Caco-2 (cell line): ENCODE measurements at regions not wholly inside any gene's neighbourhood (a gene's known extent, or its start where the extent isn't known, plus 50 kb on each side); places are given as distances from the start of the nearest gene placed in this dataset.

Source experiments
- BruUV-seq: library from RNA; stranded (reverse); fragments of 400-500 nt; replicated peaks from 2 replicates; lab custom pipeline; 2021; lab: Mats Ljungman, UMichigan
- CTCF ChIA-PET: fragments of 300-600 bp; sonication (Branson Sonifier 250); formaldehyde crosslinking; loops from one replicate; lab custom pipeline; 2022; ENCODE audit warnings: antibody characterized with exemption; lab: Charles Lee
- POLR2A ChIA-PET: fragments of 300-600 bp; sonication (Branson Sonifier 250); formaldehyde crosslinking; loops from one replicate; lab custom pipeline; 2022; ENCODE audit warnings: antibody characterized with exemption; lab: Charles Lee
- DNase-seq, 2 experiments: peaks; one replicate each; pipeline versions ENCODE4 v3.0.0 to v3.0.0-alpha.2; 2020 to 2022
- H3K27me3 ChIP-seq: replicated peaks from 2 replicates; pipeline ENCODE4 v1.6.0; 2011; ENCODE audit warnings: low read length; ENCODE audit not compliant: control insufficient read depth, insufficient read depth
- H3K36me3 ChIP-seq: 2 replicates; pipeline ENCODE4 v1.5.1; 2011; ENCODE audit warnings: low read length; ENCODE audit not compliant: control insufficient read depth, insufficient read depth
- H3K4me1 ChIP-seq: fragments of 250-450 bp; sonication (Bioruptor Pico); 2 replicates; pipeline ENCODE4 v1.5.1; 2020; ENCODE audit warnings: mild to moderate bottlenecking
- H3K4me3 ChIP-seq: 2 replicates; pipeline ENCODE4 v1.5.1; 2011; ENCODE audit warnings: low read depth, mild to moderate bottlenecking, control low read depth, low read length
- H3K9me3 ChIP-seq: fragments of 250-450 bp; sonication (Bioruptor Pico); 2 replicates; pipeline ENCODE4 v1.5.1; 2020; ENCODE audit warnings: mild to moderate bottlenecking, moderate library complexity
- H3K27ac Mint-ChIP-seq: one replicate; pipeline ENCODE4 v1.8.0; 2022; ENCODE audit warnings: mixed read lengths; ENCODE audit not compliant: unreplicated experiment
- H3K27me3 Mint-ChIP-seq: one replicate; pipeline ENCODE4 v1.8.0; 2022; ENCODE audit warnings: mixed read lengths; ENCODE audit not compliant: insufficient read depth, unreplicated experiment
- H3K36me3 Mint-ChIP-seq: one replicate; pipeline ENCODE4 v1.8.0; 2022; ENCODE audit warnings: mild to moderate bottlenecking, mixed read lengths; ENCODE audit not compliant: insufficient read depth, unreplicated experiment
- H3K4me1 Mint-ChIP-seq: one replicate; pipeline ENCODE4 v1.8.0; 2022; ENCODE audit warnings: low read depth, mixed read lengths; ENCODE audit not compliant: unreplicated experiment
- H3K4me3 Mint-ChIP-seq: one replicate; pipeline ENCODE4 v1.8.0; 2022; ENCODE audit warnings: mild to moderate bottlenecking, moderate library complexity, mixed read lengths; ENCODE audit not compliant: unreplicated experiment
- H3K9me3 Mint-ChIP-seq: one replicate; pipeline ENCODE4 v1.8.0; 2022; ENCODE audit warnings: mixed read lengths; ENCODE audit not compliant: unreplicated experiment
- intact Hi-C: fragments of 100-400 bp; cut with micrococcal nuclease; formaldehyde crosslinking; loops from one replicate; pipeline ENCODE4 v1.10.0; 2022; ENCODE audit not compliant: unreplicated experiment
- TF ChIP-seq, protein P1 (sequence below), 2 experiments: fragments of 200-600 bp in 1 of 2; IDR thresholded peaks; 1 replicate in 1 of 2; 2 replicates in 1 of 2; pipeline versions ENCODE4 v1.5.1 to v1.8.0; 2011 to 2022; ENCODE audit warnings: antibody characterized with exemption in 1 of 2, control low read depth in 1 of 2, inconsistent platforms in 1 of 2, low read depth in 1 of 2, low read length in 1 of 2, mild to moderate bottlenecking in 1 of 2, moderate library complexity in 1 of 2; ENCODE audit not compliant: insufficient read depth in 1 of 2, severe bottlenecking in 1 of 2, unreplicated experiment in 1 of 2

DNA sequence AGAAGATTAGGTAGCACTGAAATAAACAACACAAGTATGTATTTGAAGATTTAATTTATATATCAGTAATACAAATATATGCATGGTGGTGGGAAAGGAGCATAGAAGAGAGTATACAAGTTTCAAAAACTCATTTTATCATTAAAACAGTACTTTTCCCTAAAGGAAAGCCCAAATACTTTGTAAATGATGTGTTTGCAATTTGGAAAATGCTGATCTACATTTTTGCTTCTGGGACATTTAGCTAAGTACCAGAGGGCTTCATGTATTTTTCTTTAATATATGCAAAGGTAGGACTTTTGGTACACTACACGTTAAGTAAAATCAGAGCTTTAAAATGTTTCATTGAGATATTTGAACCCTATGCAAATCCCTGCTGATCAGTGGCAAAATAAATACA is 1624.2 kb downstream of the SUCLG1 start:
- H3K9me3 ChIP-seq, result no peaks in the 10 kb centered on the region
- H3K27me3 ChIP-seq, result no peaks in the 10 kb centered on the region
- Mint-ChIP-seq H3K4me1 (no peaks in the 10 kb centered on the region), H3K27ac (no peak overlapping the region), H3K27me3 (peaks cover 3% of the 10 kb centered on the region), H3K36me3 (no peaks in the 10 kb centered on the region), H3K9me3 (no peaks in the 10 kb centered on the region), H3K4me3 (no peak overlapping the region)
- intact Hi-C loops, result no loop called here
- ChIA-PET POLR2A (no interaction called here), CTCF (no interaction called here)
- no peak for DNase-seq
- no peak overlapping the region for H3K4me3 ChIP-seq
- H3K36me3 ChIP-seq, result no peaks in the 10 kb centered on the region
- no TSS peak for BruUV-seq
- TF ChIP-seq, protein P1, sequence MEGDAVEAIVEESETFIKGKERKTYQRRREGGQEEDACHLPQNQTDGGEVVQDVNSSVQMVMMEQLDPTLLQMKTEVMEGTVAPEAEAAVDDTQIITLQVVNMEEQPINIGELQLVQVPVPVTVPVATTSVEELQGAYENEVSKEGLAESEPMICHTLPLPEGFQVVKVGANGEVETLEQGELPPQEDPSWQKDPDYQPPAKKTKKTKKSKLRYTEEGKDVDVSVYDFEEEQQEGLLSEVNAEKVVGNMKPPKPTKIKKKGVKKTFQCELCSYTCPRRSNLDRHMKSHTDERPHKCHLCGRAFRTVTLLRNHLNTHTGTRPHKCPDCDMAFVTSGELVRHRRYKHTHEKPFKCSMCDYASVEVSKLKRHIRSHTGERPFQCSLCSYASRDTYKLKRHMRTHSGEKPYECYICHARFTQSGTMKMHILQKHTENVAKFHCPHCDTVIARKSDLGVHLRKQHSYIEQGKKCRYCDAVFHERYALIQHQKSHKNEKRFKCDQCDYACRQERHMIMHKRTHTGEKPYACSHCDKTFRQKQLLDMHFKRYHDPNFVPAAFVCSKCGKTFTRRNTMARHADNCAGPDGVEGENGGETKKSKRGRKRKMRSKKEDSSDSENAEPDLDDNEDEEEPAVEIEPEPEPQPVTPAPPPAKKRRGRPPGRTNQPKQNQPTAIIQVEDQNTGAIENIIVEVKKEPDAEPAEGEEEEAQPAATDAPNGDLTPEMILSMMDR (IDR thresholded peaks at IDR 0.05; ENCODE audit: insufficient read depth in 1 of 2, low read depth in 1 of 2, low read length in 1 of 2, severe bottlenecking in 1 of 2, unreplicated experiment in 1 of 2), result no peak
- H3K4me1 ChIP-seq, result no peaks in the 10 kb centered on the region

DNA sequence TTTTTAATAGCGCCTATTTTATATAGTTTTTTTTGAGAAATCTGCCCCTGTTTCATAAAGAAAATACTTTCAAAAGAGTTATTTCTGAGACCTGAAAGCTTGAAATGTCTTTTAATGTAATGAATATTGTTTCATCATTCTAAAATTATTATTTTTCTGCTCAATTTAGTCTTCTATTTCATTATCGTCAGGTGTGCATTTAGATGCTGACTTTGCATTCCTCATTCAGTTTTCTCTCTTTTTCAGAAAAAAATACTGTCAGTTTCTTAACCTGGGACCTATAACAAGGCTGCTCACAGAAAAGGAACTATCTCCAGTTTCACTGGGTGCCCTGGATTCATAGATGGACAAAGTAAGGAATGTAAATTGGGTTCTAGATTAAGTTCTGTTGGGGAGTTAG is 1631.7 kb downstream of the SUCLG1 start:
- TF ChIP-seq, protein P1 (IDR thresholded peaks at IDR 0.05; ENCODE audit: insufficient read depth in 1 of 2, low read depth in 1 of 2, low read length in 1 of 2, severe bottlenecking in 1 of 2, unreplicated experiment in 1 of 2), result no peak
- Histone ChIP-seq H3K36me3 (no peaks in the 10 kb centered on the region), H3K4me3 (no peak overlapping the region), H3K9me3 (no peaks in the 10 kb centered on the region), H3K27me3 (no peaks in the 10 kb centered on the region), H3K4me1 (no peaks in the 10 kb centered on the region)
- ChIA-PET CTCF (no interaction called here), POLR2A (no interaction called here)
- H3K27me3 Mint-ChIP-seq, result no peaks in the 10 kb centered on the region
- H3K36me3 Mint-ChIP-seq, result no peaks in the 10 kb centered on the region
- no TSS peak for BruUV-seq
- no peaks in the 10 kb centered on the region for H3K9me3 Mint-ChIP-seq
- no peak overlapping the region for H3K27ac Mint-ChIP-seq
- H3K4me3 Mint-ChIP-seq, result no peak overlapping the region
- no peaks in the 10 kb centered on the region for H3K4me1 Mint-ChIP-seq
- no peak for DNase-seq
- intact Hi-C loops, result no loop called here

DNA sequence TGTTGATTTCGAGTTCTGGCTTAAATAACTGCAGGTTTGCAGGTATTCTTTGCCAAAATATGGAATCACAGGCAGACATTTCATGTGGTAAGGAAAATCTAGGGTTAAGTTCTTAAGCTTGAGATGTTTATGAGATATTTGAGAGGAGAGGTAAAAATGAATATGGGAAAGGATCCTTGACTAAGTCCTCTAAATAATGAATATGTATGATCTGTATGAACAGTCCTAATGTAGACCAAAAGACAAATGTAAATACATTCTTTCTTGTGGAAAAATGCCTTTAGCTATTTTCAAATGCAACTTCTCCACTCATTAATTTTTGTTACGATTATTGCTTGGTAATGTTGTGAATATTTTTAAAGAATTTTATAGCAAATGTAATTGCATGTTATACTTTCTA is 1632.6 kb downstream of the SUCLG1 start:
- no peaks in the 10 kb centered on the region for H3K36me3 ChIP-seq
- Mint-ChIP-seq H3K9me3 (no peaks in the 10 kb centered on the region), H3K27me3 (no peaks in the 10 kb centered on the region), H3K4me3 (no peak overlapping the region), H3K36me3 (no peaks in the 10 kb centered on the region), H3K27ac (no peak overlapping the region), H3K4me1 (no peaks in the 10 kb centered on the region)
- ChIA-PET POLR2A (no interaction called here), CTCF (no interaction called here)
- DNase-seq, result no peak
- H3K4me1 ChIP-seq, result no peaks in the 10 kb centered on the region
- BruUV-seq, result no TSS peak
- no peaks in the 10 kb centered on the region for H3K27me3 ChIP-seq
- H3K4me3 ChIP-seq, result no peak overlapping the region
- intact Hi-C loops, result no loop called here
- H3K9me3 ChIP-seq, result no peaks in the 10 kb centered on the region
- TF ChIP-seq, protein P1 (IDR thresholded peaks at IDR 0.05; ENCODE audit: insufficient read depth in 1 of 2, low read depth in 1 of 2, low read length in 1 of 2, severe bottlenecking in 1 of 2, unreplicated experiment in 1 of 2), result no peak
